OCI-LY1 (cell line): ENCODE measurements at regions not wholly inside any gene's neighbourhood (a gene's known extent, or its start where the extent isn't known, plus 50 kb on each side); places are given as distances from the start of the nearest gene placed in this dataset.

Experiments
- EZH2 ChIP-seq: fragments of 200-600 bp; sonication (generic), shearing (Covaris generic); IDR thresholded peaks from 2 replicates; pipeline ENCODE4 v1.8.0; 2017; ENCODE audit warnings: borderline replicate concordance, mixed run types, mild to moderate bottlenecking, antibody characterized with exemption, low read length, moderate library complexity, mixed read lengths
- TF ChIP-seq, protein P1 (sequence below): fragments of 200-600 bp; sonication (generic), shearing (Covaris generic); IDR thresholded peaks from 2 replicates; pipeline ENCODE4 v1.5.1; 2017; ENCODE audit warnings: mild to moderate bottlenecking, antibody characterized with exemption, low read length, moderate library complexity, mixed read lengths

DNA sequence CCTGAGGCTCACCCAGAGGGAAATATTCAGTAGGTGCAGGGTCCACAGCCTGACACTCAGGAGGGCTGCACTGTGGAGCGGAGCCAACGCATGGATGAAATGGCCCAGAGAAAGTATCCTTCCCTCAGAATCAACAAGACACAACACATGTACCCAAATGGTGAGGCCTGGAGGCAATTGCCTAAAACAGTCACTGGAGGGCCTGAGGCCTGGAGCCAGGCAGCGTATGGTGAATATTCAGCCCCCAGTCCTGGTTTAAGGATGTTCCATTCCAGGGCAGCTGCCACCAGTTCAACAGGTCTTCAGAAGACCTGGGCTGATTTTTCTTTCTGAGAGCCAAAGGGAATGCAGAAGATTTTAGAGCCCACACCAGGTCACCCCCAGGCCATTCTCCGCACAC is 264.8 kb downstream of the INSC start:
- TF ChIP-seq, protein P1, sequence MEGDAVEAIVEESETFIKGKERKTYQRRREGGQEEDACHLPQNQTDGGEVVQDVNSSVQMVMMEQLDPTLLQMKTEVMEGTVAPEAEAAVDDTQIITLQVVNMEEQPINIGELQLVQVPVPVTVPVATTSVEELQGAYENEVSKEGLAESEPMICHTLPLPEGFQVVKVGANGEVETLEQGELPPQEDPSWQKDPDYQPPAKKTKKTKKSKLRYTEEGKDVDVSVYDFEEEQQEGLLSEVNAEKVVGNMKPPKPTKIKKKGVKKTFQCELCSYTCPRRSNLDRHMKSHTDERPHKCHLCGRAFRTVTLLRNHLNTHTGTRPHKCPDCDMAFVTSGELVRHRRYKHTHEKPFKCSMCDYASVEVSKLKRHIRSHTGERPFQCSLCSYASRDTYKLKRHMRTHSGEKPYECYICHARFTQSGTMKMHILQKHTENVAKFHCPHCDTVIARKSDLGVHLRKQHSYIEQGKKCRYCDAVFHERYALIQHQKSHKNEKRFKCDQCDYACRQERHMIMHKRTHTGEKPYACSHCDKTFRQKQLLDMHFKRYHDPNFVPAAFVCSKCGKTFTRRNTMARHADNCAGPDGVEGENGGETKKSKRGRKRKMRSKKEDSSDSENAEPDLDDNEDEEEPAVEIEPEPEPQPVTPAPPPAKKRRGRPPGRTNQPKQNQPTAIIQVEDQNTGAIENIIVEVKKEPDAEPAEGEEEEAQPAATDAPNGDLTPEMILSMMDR, result no peak
- no peak for TF ChIP-seq EZH2
